GM21717 (cell line): ENCODE measurements at regions not wholly inside any gene's neighbourhood (a gene's known extent, or its start where the extent isn't known, plus 50 kb on each side); places are given as distances from the start of the nearest gene placed in this dataset.

Experiments
- ATAC-seq: cut with Tn5 transposase; IDR thresholded peaks from one replicate; pipeline ENCODE4 v1.9.1; 2021; ENCODE audit warnings: mild to moderate bottlenecking, moderate library complexity; ENCODE audit not compliant: unreplicated experiment

- no peak for ATAC-seq
Measured at GRCh38 chr5:164181604-164182003, 676.2 kb downstream of the MAT2B start.

- no peak for ATAC-seq
Measured at GRCh38 chr5:164184158-164184557, 678.7 kb downstream of the MAT2B start.

- no peak for ATAC-seq
Measured at GRCh38 chr5:164185000-164185399, 679.6 kb downstream of the MAT2B start.

- no peak for ATAC-seq
Measured at GRCh38 chr5:164186550-164186949, 681.1 kb downstream of the MAT2B start.

- no peak for ATAC-seq
Measured at GRCh38 chr5:164187785-164188184, 682.4 kb downstream of the MAT2B start.

- no peak for ATAC-seq
Measured at GRCh38 chr5:164188733-164189148, 683.3 kb downstream of the MAT2B start.

- no peak for ATAC-seq
Measured at GRCh38 chr5:164191240-164191639, 685.8 kb downstream of the MAT2B start.

GRCh38 chr5:164202338-164202737 is 696.9 kb downstream of the MAT2B start:
- no peak for ATAC-seq

GRCh38 chr5:164203581-164204225 is 698.3 kb downstream of the MAT2B start:
- ATAC-seq = no peak

GRCh38 chr5:164204338-164204946 is 699.0 kb downstream of the MAT2B start:
- ATAC-seq = no peak

GRCh38 chr5:164206196-164206595 is 700.8 kb downstream of the MAT2B start:
- ATAC-seq = no peak

GRCh38 chr5:164207646-164208045 is 702.2 kb downstream of the MAT2B start:
- ATAC-seq = no peak

GRCh38 chr5:164210491-164210890 is 705.1 kb downstream of the MAT2B start:
- no peak for ATAC-seq

- ATAC-seq = no peak
Measured at GRCh38 chr5:164214698-164215097, 709.3 kb downstream of the MAT2B start.

GRCh38 chr5:164217464-164217863 is 712.0 kb downstream of the MAT2B start:
- no peak for ATAC-seq

GRCh38 chr5:164220522-164220921 is 715.1 kb downstream of the MAT2B start:
- no peak for ATAC-seq

GRCh38 chr5:164224236-164224635 is 718.8 kb downstream of the MAT2B start:
- ATAC-seq = no peak

- no peak for ATAC-seq
Measured at GRCh38 chr5:164224772-164225171, 719.4 kb downstream of the MAT2B start.

GRCh38 chr5:164230341-164230740 is 724.9 kb downstream of the MAT2B start:
- no peak for ATAC-seq

- ATAC-seq = no peak
Measured at GRCh38 chr5:164233791-164234190, 728.4 kb downstream of the MAT2B start.

GRCh38 chr5:164234321-164234720 is 728.9 kb downstream of the MAT2B start:
- no peak for ATAC-seq

GRCh38 chr5:164235300-164235891 is 730.0 kb downstream of the MAT2B start:
- no peak for ATAC-seq
